MM.1S (cell line): ENCODE measurements at regions not wholly inside any gene's neighbourhood (a gene's known extent, or its start where the extent isn't known, plus 50 kb on each side); places are given as distances from the start of the nearest gene placed in this dataset.
"Not testable (repeated sequence)": the region's sequence is repeated elsewhere in the genome, so short reads cannot be mapped to it uniquely, and the experiment has no call there.

Source experiments
- CTCF ChIP-seq: fragments of 300-600 bp; sonication (generic); IDR thresholded peaks from 2 replicates; pipeline ENCODE4 v1.5.1; 2016; ENCODE audit warnings: antibody characterized with exemption, low read length, mixed read lengths
- EZH2 ChIP-seq: fragments of 300-600 bp; sonication (generic); optimal IDR thresholded peaks from 2 replicates; pipeline ENCODE3; 2017; ENCODE audit warnings: low read depth, mild to moderate bottlenecking, antibody characterized with exemption, low read length, mixed read lengths
- EZH2phosphoT487 ChIP-seq: fragments of 300-600 bp; sonication (generic); IDR thresholded peaks from 2 replicates; pipeline ENCODE4 v1.6.1; 2018; ENCODE audit warnings: antibody characterized with exemption, low read length

GRCh38 chr3:3407707-3408106 lies 228.2 kb upstream of the CRBN start:
- not testable (repeated sequence) for TF ChIP-seq CTCF, EZH2, EZH2phosphoT487
